ENCODE measurements at regions not wholly inside any gene's neighbourhood (a gene's known extent, or its start where the extent isn't known, plus 50 kb on each side); places are given as distances from the start of the nearest gene placed in this dataset.
"Not testable (repeated sequence)": the region's sequence is repeated elsewhere in the genome, so short reads cannot be mapped to it uniquely, and the experiment has no call there.

DNA sequence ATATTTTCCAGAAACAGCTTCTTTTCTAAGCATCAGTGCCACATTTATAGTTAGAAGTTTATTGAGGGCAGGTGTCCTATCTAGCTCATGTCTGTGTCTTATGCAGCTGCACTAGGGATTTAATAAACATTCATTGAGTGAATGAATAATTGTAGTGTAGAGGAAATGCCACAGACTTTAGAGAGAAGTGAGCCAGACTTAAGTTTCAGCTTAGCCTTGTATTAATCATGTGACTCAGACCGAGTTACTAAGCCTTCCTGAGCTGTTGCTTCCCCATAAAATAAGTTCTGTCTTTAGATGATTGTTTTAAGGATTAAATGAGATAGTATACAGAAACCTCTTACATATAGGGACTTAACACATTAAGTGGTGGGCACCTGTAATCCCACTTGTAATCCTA lies 236.1 kb upstream of the DDHD1 start:
- DNase-seq, result peak; percentile 55

DNA sequence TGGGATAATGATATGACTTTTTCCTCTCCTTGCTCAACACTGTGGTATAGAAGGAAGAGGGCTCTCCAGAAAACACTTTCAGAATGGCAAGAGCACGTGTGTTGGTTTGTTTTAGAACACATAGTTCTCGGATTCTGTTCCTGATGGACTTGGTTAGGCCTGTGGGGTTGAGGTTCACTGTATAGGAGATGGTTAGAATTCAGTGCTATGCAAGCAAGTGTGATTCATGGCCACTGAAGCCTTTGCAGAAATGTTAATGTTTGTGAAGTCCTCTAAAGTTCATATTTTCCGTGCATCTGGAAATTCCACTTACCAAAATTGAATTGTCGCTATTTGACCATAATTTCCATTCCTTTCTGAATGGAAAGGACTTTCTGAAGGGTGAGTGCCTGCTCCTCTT lies 233.2 kb upstream of the DDHD1 start:
- no peak for DNase-seq

GRCh38 chr14:53384536-53384935 lies 231.4 kb upstream of the DDHD1 start:
- no peak for DNase-seq

DNA sequence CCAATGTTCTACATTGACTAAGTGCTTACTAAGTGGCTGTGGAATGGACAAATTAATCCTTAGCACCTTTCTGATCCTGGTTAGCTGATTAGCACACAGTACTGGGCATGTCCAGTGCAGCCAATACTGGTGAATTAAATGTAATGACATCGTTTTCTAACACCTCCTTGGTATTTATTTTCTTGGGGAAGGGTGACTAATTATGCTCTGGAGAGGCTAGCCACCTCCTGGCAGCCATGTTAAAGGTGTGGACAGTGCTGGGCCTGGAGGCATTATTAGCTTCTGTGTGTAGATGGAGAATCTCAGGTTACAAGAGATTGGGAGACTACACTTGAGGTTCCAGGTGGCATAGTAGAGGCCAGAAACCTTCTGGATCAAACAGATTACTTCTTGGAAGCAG lies 230.9 kb upstream of the DDHD1 start:
- no peak for DNase-seq

DNA sequence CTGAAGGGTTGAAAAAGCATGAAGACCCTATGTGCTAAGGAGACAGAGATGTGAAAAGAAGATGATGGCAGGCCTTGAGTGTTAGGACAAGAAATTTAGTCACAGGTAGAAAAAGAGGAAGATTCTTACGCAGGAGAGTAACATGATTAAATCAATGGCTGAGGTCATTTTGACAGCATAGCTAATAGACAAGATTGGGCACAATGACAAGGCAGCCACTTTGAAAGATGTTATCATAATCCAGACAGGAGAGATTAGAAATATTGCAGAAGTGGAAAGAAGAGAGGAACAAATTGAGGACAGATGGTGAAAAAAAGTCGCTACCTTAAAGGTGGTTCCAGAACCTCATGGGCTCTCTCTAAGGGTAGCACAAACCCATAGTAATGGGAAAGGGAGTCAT lies 228.8 kb upstream of the DDHD1 start:
- DNase-seq, result no peak

GRCh38 chr14:53380867-53381225 lies 227.7 kb upstream of the DDHD1 start:
- DNase-seq, result no peak

GRCh38 chr14:53380052-53380866 lies 227.1 kb upstream of the DDHD1 start:
- DNase-seq, result peak; percentile 36

DNA sequence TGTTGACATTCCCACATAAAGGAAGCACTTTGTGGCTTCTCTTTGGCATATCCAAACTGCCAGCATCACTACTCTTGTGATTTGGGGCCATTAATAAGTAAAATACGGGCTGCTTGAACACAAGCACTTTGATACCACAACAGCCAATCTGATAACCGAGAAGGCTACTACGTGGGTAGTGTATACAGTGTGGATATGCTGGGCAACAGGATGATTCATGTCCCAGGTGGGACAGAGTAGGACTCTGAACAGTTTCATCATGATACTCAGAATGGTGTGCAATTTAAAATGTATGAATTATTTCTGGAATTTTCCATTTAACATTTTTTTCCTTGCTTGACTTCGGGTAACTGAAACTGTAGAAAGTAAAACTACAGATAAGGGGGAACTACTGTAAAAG lies 225.0 kb upstream of the DDHD1 start:
- DNase-seq, result no peak

DNA sequence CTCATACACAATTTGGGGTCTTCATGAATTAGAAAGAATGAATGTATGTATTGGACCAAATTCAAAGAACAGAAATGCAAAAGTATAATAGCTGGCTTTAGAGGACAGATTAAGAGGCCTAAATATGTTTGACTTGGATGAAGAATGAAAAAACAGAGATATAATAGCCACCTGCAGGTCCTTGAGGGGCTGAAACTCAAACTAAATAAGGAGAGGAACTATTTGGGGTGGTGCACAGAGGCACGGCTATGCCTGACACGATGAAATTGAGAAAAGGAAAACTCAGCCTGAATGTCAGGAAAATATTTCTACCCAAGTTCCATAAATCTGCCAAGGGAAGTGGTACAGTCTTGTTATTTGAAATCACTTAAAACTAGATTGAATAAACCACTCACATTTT lies 222.9 kb upstream of the DDHD1 start:
- no peak for DNase-seq

- DNase-seq, result no peak
Observed at GRCh38 chr14:53375599-53375998, 222.5 kb upstream of the DDHD1 start.

- peak; percentile 74 for DNase-seq
Observed at GRCh38 chr14:53368711-53369201, 215.6 kb upstream of the DDHD1 start.

GRCh38 chr14:53368066-53368465 lies 214.9 kb upstream of the DDHD1 start:
- no peak for DNase-seq

GRCh38 chr14:53367644-53368026 lies 214.5 kb upstream of the DDHD1 start:
- DNase-seq, result peak; percentile 90

- DNase-seq, result peak; percentile 41
Observed at GRCh38 chr14:53365486-53366130, 212.5 kb upstream of the DDHD1 start.

DNA sequence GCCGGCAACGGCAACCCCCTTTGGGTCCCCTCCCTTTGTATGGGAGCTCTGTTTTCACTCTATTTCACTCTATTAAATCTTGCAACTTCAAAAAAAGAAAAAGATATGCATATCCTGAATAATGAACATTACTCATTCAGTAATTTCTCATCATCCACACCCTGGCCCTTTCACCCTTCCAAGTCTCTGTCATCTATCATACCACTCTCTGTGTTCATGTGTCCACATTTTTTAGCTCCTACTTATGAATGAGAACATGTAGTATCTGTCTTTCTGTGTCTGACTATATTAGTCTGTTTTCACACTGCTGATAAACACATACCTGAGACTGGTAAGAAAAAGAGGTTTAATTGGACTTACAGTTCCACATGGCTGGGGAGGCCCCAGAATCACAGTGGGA lies 209.8 kb upstream of the DDHD1 start:
- not testable (repeated sequence) for DNase-seq

DNA sequence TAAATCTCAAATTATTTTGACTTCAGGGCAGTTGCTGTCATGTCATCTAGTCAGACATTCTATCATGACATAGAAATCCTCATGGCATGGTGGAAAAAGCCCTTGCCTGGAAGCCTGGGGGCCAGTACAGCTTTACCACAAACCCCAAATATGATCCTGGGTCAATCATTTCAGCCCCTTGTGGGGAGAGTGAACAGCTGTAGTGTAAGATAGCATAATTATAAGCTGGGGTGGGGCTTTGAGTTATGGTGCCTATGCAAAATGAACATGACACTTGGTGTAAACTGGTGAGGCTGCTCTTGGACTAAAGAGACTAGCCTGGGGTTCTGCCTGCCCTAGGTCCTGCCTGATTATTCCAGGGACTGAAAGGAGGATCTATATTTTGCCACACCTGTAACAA lies 207.7 kb upstream of the DDHD1 start:
- DNase-seq, result no peak

DNA sequence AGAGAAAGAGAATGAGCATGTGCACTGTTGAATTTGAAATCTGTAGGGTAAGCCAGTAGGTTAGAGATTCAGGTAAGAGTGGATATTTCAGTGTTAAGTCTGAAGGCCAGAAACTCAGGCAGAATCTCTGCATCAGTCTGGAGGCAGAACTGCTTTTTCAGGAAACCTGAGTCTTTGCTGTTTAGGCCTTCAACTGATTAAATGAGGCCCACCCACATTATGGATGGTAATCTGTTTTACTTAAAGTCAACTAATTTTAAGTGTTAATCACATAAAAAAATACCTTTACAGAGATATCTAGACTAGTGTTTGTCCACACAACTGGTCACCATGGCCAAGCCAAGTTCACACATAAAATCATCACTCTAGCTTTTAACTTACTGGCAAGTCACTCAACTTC lies 205.0 kb upstream of the DDHD1 start:
- no peak for DNase-seq

- DNase-seq, result no peak
Observed at GRCh38 chr14:53356361-53357150, 203.4 kb upstream of the DDHD1 start.

- peak; percentile 73 for DNase-seq
Observed at GRCh38 chr14:53355581-53356112, 202.5 kb upstream of the DDHD1 start.

GRCh38 chr14:53354336-53354735 lies 201.2 kb upstream of the DDHD1 start:
- DNase-seq, result no peak

DNA sequence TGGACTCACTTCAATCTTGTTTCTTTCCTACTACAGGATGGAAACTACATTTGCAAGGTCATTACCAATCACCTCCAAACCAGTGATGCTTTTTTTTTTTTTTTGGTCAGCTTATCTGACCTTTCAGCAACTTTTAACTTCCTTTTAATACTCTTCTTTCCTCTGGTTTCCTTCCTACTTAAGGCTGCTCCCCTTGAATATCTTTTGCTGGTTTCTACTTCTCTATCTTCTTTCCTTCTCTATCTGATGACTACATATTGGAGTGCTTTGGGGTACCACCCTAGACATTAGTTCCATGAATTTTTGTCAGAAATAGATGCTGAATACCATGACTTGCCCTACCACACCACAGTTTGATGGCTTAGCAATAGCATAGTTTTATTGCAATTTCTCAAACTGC lies 197.7 kb upstream of the DDHD1 start:
- no peak for DNase-seq

GRCh38 chr14:53350429-53350828 lies 197.3 kb upstream of the DDHD1 start:
- DNase-seq, result no peak

DNA sequence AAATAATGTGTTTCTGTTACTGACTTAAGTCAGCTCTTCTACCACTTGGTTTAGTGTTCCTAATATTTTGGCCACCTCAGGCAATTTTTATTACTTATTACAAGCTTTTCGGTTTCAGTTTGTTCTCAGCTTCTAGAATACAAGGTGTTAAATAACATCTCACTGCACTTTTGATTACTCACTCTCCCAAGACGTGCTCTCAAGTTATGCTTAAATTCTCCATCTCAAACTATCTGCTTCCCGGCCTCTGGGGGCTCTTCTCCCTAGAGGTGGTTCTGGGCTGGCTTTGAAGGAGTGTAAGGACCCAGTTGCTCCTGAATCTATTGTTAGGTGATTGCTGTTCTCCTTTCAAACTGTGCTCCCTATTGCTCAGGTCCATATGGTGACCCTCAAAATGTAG lies 193.9 kb upstream of the DDHD1 start:
- no peak for DNase-seq

Data from fibroblast of skin of abdomen (primary cell).